Progenitor cell of endocrine pancreas (in vitro differentiated cells): ENCODE measurements at regions not wholly inside any gene's neighbourhood (a gene's known extent, or its start where the extent isn't known, plus 50 kb on each side); places are given as distances from the start of the nearest gene placed in this dataset.

Experiments
- DNase-seq: peaks from one replicate; pipeline ENCODE4 v3.0.0; 2021; ENCODE audit warnings: low spot score; ENCODE audit not compliant: unreplicated experiment
- H3K27ac Mint-ChIP-seq: 2 replicates; pipeline ENCODE4 v1.8.0; 2021; ENCODE audit warnings: mild to moderate bottlenecking, moderate library complexity, mixed read lengths
- H3K27me3 Mint-ChIP-seq: 2 replicates; pipeline ENCODE4 v1.8.0; 2021; ENCODE audit warnings: mixed read lengths
- H3K36me3 Mint-ChIP-seq: 2 replicates; pipeline ENCODE4 v1.8.0; 2022; ENCODE audit warnings: mixed read lengths; ENCODE audit not compliant: insufficient read depth
- H3K4me1 Mint-ChIP-seq: 2 replicates; pipeline ENCODE4 v1.8.0; 2021; ENCODE audit warnings: low read depth, mixed read lengths
- H3K4me3 Mint-ChIP-seq: 2 replicates; pipeline ENCODE4 v1.8.0; 2021; ENCODE audit warnings: low read depth, mild to moderate bottlenecking, moderate library complexity, mixed read lengths
- H3K9me3 Mint-ChIP-seq: 2 replicates; pipeline ENCODE4 v1.8.0; 2021; ENCODE audit warnings: low read depth, mixed read lengths
- TF ChIP-seq, protein P1 (sequence below): fragments of 200-600 bp; sonication (generic); IDR thresholded peaks from one replicate; pipeline ENCODE4 v1.5.0; 2021; ENCODE audit warnings: antibody characterized with exemption, mild to moderate bottlenecking; ENCODE audit not compliant: unreplicated experiment

DNA sequence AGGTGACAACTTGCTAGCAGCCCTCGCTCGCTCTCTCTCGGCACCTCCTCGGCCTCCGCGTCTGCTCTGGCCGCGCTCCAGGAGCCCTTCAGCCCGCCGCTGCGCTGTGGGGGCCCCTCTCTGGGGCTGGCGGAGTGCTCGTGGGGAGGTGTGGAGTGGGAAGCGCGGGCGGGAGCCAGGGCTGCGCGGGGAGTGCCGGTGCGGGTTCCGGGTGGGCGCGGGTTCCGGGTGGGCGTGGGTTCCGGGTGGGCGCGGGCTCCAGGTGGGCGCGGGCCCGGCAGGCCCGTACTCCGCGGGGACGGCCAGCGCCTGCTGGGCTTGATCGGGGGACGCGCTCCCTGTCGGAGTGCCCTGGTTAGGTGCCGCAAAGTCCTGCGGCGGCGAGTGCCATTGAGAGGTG, 384.3 kb downstream of the GPM6A start:
- Mint-ChIP-seq H3K4me3 (no peak overlapping the region), H3K4me1 (peaks cover 4% of the 10 kb centered on the region), H3K9me3 (no peaks in the 10 kb centered on the region), H3K27me3 (no peaks in the 10 kb centered on the region), H3K36me3 (no peaks in the 10 kb centered on the region), H3K27ac (no peak overlapping the region)
- TF ChIP-seq, protein P1, sequence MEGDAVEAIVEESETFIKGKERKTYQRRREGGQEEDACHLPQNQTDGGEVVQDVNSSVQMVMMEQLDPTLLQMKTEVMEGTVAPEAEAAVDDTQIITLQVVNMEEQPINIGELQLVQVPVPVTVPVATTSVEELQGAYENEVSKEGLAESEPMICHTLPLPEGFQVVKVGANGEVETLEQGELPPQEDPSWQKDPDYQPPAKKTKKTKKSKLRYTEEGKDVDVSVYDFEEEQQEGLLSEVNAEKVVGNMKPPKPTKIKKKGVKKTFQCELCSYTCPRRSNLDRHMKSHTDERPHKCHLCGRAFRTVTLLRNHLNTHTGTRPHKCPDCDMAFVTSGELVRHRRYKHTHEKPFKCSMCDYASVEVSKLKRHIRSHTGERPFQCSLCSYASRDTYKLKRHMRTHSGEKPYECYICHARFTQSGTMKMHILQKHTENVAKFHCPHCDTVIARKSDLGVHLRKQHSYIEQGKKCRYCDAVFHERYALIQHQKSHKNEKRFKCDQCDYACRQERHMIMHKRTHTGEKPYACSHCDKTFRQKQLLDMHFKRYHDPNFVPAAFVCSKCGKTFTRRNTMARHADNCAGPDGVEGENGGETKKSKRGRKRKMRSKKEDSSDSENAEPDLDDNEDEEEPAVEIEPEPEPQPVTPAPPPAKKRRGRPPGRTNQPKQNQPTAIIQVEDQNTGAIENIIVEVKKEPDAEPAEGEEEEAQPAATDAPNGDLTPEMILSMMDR: no peak
- no peak for DNase-seq

GRCh38 chr4:175431694-175432093, 380.4 kb downstream of the GPM6A start:
- TF ChIP-seq, protein P1: no peak
- peaks cover 4% of the 10 kb centered on the region for H3K4me1 Mint-ChIP-seq

GRCh38 chr4:175435381-175435783, 376.7 kb downstream of the GPM6A start:
- no peaks in the 10 kb centered on the region for H3K36me3 Mint-ChIP-seq

More at GRCh38 chr4:175431694-175432093, 380.4 kb downstream of the GPM6A start:
- no peaks in the 10 kb centered on the region for H3K27me3 Mint-ChIP-seq
- H3K4me3 Mint-ChIP-seq: no peak overlapping the region
- H3K36me3 Mint-ChIP-seq: no peaks in the 10 kb centered on the region
- no peaks in the 10 kb centered on the region for H3K9me3 Mint-ChIP-seq
- H3K27ac Mint-ChIP-seq: no peak overlapping the region
- no peak for DNase-seq

DNA sequence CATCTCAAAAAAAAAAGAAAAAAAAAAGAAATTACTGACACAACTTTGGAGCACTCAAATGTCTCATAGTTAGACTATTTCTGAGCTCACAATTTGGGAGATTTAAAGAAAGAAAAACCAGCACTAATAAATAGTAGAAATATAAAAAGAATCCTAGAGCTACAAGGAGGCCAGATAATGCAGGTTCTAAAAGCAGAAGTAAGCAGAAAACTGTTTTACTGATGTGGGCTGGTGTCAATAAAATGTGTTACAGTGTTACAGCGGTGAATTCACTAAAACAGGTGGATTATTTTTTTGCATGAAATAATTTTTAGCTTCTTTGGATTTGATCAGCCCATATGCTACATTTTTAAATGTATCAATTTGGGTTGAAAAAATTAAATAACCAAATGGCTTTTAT, 375.9 kb downstream of the GPM6A start:
- H3K4me3 Mint-ChIP-seq: no peak overlapping the region
- TF ChIP-seq, protein P1: no peak
- no peaks in the 10 kb centered on the region for H3K27me3 Mint-ChIP-seq
- no peaks in the 10 kb centered on the region for H3K36me3 Mint-ChIP-seq
- peaks cover 9% of the 10 kb centered on the region for H3K4me1 Mint-ChIP-seq
- H3K27ac Mint-ChIP-seq: no peak overlapping the region
- H3K9me3 Mint-ChIP-seq: no peaks in the 10 kb centered on the region
- DNase-seq: no peak

More at GRCh38 chr4:175435381-175435783, 376.7 kb downstream of the GPM6A start:
- Mint-ChIP-seq H3K4me3 (no peak overlapping the region), H3K27me3 (no peaks in the 10 kb centered on the region), H3K9me3 (no peaks in the 10 kb centered on the region), H3K27ac (no peak overlapping the region), H3K4me1 (peaks cover 4% of the 10 kb centered on the region)
- DNase-seq: no peak
- TF ChIP-seq, protein P1: no peak

DNA sequence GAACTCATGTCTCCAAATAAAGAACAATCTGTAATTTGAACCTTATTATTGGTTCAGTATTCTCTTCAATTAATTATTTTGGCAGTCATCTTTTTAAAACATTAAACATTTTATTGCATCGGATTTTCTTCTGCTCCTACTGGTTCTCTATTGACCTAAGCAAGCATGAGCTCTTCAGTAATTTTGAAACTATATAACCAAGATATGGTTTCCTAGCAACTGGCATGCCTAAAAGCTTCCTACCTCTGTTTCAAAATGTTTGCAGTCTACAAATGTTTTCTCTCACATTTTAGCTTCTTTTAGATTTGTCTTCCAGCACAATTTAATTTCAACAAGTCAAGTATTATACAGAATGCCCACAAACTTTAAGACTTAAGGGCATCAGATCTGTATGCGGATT, 371.3 kb downstream of the GPM6A start:
- Mint-ChIP-seq H3K27ac (no peak overlapping the region), H3K36me3 (no peaks in the 10 kb centered on the region), H3K27me3 (no peaks in the 10 kb centered on the region), H3K9me3 (no peaks in the 10 kb centered on the region), H3K4me3 (no peak overlapping the region), H3K4me1 (peaks cover 19% of the 10 kb centered on the region)
- TF ChIP-seq, protein P1: no peak
- DNase-seq: no peak
